ENCODE measurements at regions not wholly inside any gene's neighbourhood (a gene's known extent, or its start where the extent isn't known, plus 50 kb on each side); places are given as distances from the start of the nearest gene placed in this dataset.

- H3K36me3 ChIP-seq = no peaks in the 10 kb centered on the region
- H3K27me3 ChIP-seq = no peaks in the 10 kb centered on the region
- TF ChIP-seq, protein P1, sequence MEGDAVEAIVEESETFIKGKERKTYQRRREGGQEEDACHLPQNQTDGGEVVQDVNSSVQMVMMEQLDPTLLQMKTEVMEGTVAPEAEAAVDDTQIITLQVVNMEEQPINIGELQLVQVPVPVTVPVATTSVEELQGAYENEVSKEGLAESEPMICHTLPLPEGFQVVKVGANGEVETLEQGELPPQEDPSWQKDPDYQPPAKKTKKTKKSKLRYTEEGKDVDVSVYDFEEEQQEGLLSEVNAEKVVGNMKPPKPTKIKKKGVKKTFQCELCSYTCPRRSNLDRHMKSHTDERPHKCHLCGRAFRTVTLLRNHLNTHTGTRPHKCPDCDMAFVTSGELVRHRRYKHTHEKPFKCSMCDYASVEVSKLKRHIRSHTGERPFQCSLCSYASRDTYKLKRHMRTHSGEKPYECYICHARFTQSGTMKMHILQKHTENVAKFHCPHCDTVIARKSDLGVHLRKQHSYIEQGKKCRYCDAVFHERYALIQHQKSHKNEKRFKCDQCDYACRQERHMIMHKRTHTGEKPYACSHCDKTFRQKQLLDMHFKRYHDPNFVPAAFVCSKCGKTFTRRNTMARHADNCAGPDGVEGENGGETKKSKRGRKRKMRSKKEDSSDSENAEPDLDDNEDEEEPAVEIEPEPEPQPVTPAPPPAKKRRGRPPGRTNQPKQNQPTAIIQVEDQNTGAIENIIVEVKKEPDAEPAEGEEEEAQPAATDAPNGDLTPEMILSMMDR (IDR thresholded peaks at IDR 0.05) = no peak
- no peak overlapping the region for H3K4me3 ChIP-seq
- H3K27ac ChIP-seq = no peak overlapping the region
- ATAC-seq (no peak), DNase-seq (no peak)
- intact Hi-C loops (cut with DNase I) = no loop called here
- H3K4me1 ChIP-seq = no peaks in the 10 kb centered on the region
- no peaks in the 10 kb centered on the region for H3K9me3 ChIP-seq
Measured at GRCh38 chr2:215576572-215576971, 140.7 kb upstream of the FN1 start.

GRCh38 chr2:215573496-215573895, 137.6 kb upstream of the FN1 start:
- H3K27ac ChIP-seq = no peak overlapping the region
- TF ChIP-seq, protein P1 (IDR thresholded peaks at IDR 0.05) = no peak
- ATAC-seq (no peak), DNase-seq (no peak)
- no peaks in the 10 kb centered on the region for H3K9me3 ChIP-seq
- no peak overlapping the region for H3K4me3 ChIP-seq
- no peaks in the 10 kb centered on the region for H3K36me3 ChIP-seq
- intact Hi-C loops (cut with DNase I) = no loop called here
- no peaks in the 10 kb centered on the region for H3K27me3 ChIP-seq
- no peaks in the 10 kb centered on the region for H3K4me1 ChIP-seq

DNA sequence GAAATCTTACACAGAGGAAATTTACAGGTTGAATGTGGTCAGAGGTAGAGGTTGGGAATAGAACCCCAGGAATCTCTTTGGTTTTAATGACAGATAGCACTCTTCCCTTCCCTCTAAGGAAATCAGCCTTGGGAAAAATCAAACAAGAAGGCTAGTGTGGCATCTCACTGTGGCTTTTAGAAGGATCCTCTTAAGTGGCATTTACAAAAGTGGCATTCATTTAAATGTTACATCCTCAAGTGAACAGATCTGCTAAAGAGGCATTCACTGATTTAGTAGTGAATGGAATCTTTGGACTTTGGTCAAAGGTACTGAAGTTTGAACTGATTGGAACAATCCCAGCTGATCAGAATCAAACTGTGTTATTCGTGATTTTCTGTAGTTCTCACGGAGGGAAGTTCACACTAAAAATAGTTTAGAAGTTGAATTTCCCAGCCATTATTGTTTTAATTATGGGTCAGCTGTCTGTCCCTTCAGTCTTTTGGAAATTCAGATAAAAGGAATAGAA, 136.5 kb upstream of the FN1 start:
- Histone ChIP-seq H3K9me3 (no peaks in the 10 kb centered on the region), H3K4me3 (no peak overlapping the region), H3K4me1 (no peaks in the 10 kb centered on the region), H3K27me3 (no peaks in the 10 kb centered on the region), H3K36me3 (no peaks in the 10 kb centered on the region), H3K27ac (no peak overlapping the region)
- ATAC-seq (no peak), DNase-seq (no peak)
- intact Hi-C loops (cut with DNase I) = no loop called here
- TF ChIP-seq, protein P1 (IDR thresholded peaks at IDR 0.05) = no peak

DNA sequence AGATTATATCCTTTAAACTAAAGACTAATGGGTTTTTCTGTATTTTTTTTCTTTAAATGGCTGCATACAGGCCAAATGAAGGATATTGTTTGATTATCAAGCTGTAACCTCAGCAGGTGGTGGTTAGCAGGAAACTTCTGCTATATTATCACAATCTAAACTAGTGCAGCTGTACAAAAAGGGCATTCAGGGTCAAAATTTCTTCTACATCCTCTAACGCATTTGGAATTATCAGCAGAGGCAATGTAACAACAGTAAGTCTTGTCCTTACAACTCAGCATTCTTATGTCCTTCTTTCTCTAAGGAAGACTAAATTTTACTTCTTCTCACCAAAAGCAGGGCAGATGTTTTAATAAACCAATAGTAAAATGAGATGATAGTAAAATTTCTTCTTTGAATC, 135.8 kb upstream of the FN1 start:
- intact Hi-C loops (cut with DNase I) = no loop called here
- no peak overlapping the region for H3K27ac ChIP-seq
- ATAC-seq (no peak), DNase-seq (no peak)
- H3K36me3 ChIP-seq = no peaks in the 10 kb centered on the region
- no peaks in the 10 kb centered on the region for H3K9me3 ChIP-seq
- no peak overlapping the region for H3K4me3 ChIP-seq
- H3K27me3 ChIP-seq = no peaks in the 10 kb centered on the region
- TF ChIP-seq, protein P1 (IDR thresholded peaks at IDR 0.05) = no peak
- no peaks in the 10 kb centered on the region for H3K4me1 ChIP-seq

DNA sequence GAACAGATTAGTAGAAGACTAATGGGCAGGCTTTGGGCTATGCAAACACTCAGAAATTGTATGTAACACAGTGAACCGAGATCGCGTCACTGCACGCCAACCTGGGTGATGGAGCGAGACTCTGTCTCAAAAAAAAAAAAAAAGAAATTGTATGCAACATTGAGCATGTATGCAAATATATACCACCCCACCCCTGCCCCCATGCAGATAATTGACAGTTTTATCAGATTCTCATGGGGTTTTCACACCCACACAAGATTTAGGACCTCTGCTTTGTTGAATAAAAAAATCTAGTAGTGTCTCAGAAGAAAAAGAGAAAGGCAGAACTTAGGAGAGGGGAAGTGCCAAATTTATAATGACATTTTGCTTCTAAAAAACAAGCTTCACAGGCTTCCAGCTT, 131.6 kb upstream of the FN1 start:
- intact Hi-C loops (cut with DNase I) = no loop called here
- ATAC-seq = no peak
- TF ChIP-seq, protein P1 (IDR thresholded peaks at IDR 0.05) = no peak

GRCh38 chr2:215565897-215566296, 130.0 kb upstream of the FN1 start:
- Histone ChIP-seq H3K9me3 (no peaks in the 10 kb centered on the region), H3K4me1 (no peaks in the 10 kb centered on the region), H3K27ac (no peak overlapping the region), H3K36me3 (no peaks in the 10 kb centered on the region), H3K4me3 (no peak overlapping the region), H3K27me3 (no peaks in the 10 kb centered on the region)
- TF ChIP-seq, protein P1 (IDR thresholded peaks at IDR 0.05) = no peak
- ATAC-seq = no peak
- intact Hi-C loops (cut with DNase I) = no loop called here
- no peak for DNase-seq

More for the DNA sequence above, 131.6 kb upstream of the FN1 start:
- Histone ChIP-seq H3K4me1 (no peaks in the 10 kb centered on the region), H3K36me3 (no peaks in the 10 kb centered on the region), H3K27me3 (no peaks in the 10 kb centered on the region), H3K4me3 (no peak overlapping the region), H3K9me3 (no peaks in the 10 kb centered on the region), H3K27ac (no peak overlapping the region)
- DNase-seq = no peak
